HL-60 (cell line): ENCODE measurements at regions not wholly inside any gene's neighbourhood (a gene's known extent, or its start where the extent isn't known, plus 50 kb on each side); places are given as distances from the start of the nearest gene placed in this dataset.

Experiments used
- DNase-seq, 2 experiments: peaks; one replicate each; pipeline ENCODE4 v3.0.0-alpha.2; 2010 to 2020; ENCODE audit warnings: low read depth in 1 of 2, low spot score in 1 of 2
- H3K27ac ChIP-seq: fragments of 250-450 bp; sonication (Bioruptor Pico); replicated peaks from 2 replicates; pipeline ENCODE4 v1.5.1; 2020; ENCODE audit warnings: mild to moderate bottlenecking, moderate library complexity
- H3K27me3 ChIP-seq: fragments of 250-450 bp; sonication (Bioruptor Pico); 2 replicates; pipeline ENCODE4 v1.5.1; 2021; ENCODE audit warnings: mild to moderate bottlenecking, moderate library complexity; ENCODE audit not compliant: insufficient read depth, poor library complexity, severe bottlenecking
- H3K4me3 ChIP-seq: replicated peaks from 2 replicates; pipeline ENCODE4 v1.5.1; 2011; ENCODE audit warnings: mild to moderate bottlenecking, control low read depth, low read length; ENCODE audit not compliant: insufficient read depth
- CTCF ChIP-seq: IDR thresholded peaks from one replicate; pipeline ENCODE4 v1.5.1; 2011; ENCODE audit warnings: low read length, control low read depth, inconsistent platforms; ENCODE audit not compliant: insufficient read depth
- GABPA ChIP-seq: IDR thresholded peaks from 2 replicates; pipeline ENCODE4 v1.6.1; 2012; ENCODE audit warnings: low read depth
- POLR2AphosphoS5 ChIP-seq: IDR thresholded peaks from 2 replicates; pipeline ENCODE4 v1.6.1; 2012; ENCODE audit warnings: low read depth
- REST ChIP-seq: IDR thresholded peaks from 2 replicates; pipeline ENCODE4 v1.6.1; 2012; ENCODE audit warnings: low read depth; ENCODE audit not compliant: insufficient replicate concordance
- SPI1 ChIP-seq: IDR thresholded peaks from 2 replicates; pipeline ENCODE4 v1.6.1; 2012; ENCODE audit warnings: low read depth, mild to moderate bottlenecking, borderline replicate concordance

- TF ChIP-seq CTCF: no peak
- TF ChIP-seq GABPA: no peak
- TF ChIP-seq SPI1: no peak
- no peak for TF ChIP-seq POLR2AphosphoS5
- no peak for TF ChIP-seq REST
- no peak overlapping the region for H3K27ac ChIP-seq
- H3K27me3 ChIP-seq: no peaks in the 10 kb centered on the region
- no peak overlapping the region for H3K4me3 ChIP-seq
- no peak for DNase-seq
Measured at GRCh38 chr17:72304859-72305258, 184.0 kb downstream of the SOX9 start.

GRCh38 chr17:72305472-72305871 is 184.7 kb downstream of the SOX9 start:
- TF ChIP-seq CTCF (no peak), POLR2AphosphoS5 (no peak), REST (no peak), SPI1 (no peak), GABPA (no peak)
- DNase-seq: no peak
- Histone ChIP-seq H3K27ac (no peak overlapping the region), H3K4me3 (no peak overlapping the region), H3K27me3 (no peaks in the 10 kb centered on the region)

- TF ChIP-seq CTCF: no peak
- TF ChIP-seq GABPA: no peak
- TF ChIP-seq SPI1: no peak
- no peak for TF ChIP-seq REST
- no peak for TF ChIP-seq POLR2AphosphoS5
- no peaks in the 10 kb centered on the region for H3K27me3 ChIP-seq
- DNase-seq: peak in 1 of 2 experiments; percentile 7
- H3K27ac ChIP-seq: no peak overlapping the region
- H3K4me3 ChIP-seq: no peak overlapping the region
Measured at GRCh38 chr17:72306037-72306436, 185.2 kb downstream of the SOX9 start.
